GM12878 (cell line): ENCODE measurements at regions not wholly inside any gene's neighbourhood (a gene's known extent, or its start where the extent isn't known, plus 50 kb on each side); places are given as distances from the start of the nearest gene placed in this dataset.
"Not testable (repeated sequence)": the region's sequence is repeated elsewhere in the genome, so short reads cannot be mapped to it uniquely, and the experiment has no call there.

Experiments
- ATAC-seq: fragments of 200-7000 bp; cut with Tn5 transposase; 3 replicates; pipeline ENCODE4 v1.9.1; 2020; ENCODE audit warnings: mild to moderate bottlenecking, moderate library complexity
- BruUV-seq: library from RNA; stranded (reverse); fragments of 400-500 nt; replicated peaks from 2 replicates; lab custom pipeline; 2021; lab: Mats Ljungman, UMichigan
- CTCF ChIA-PET: fragments of 300-600 bp; sonication (Branson Sonifier 250); formaldehyde crosslinking; extraction: SDS; loops from one replicate; lab custom pipeline; 2021; ENCODE audit warnings: inconsistent platforms; lab: Yijun Ruan, JAX
- POLR2A ChIA-PET: fragments of 350-600 bp; formaldehyde crosslinking; extraction: SDS; loops from one replicate; lab custom pipeline; 2021; ENCODE audit warnings: inconsistent platforms; lab: Charles Lee
- RAD21 ChIA-PET: fragments of 300-600 bp; sonication (Branson Sonifier 250); formaldehyde crosslinking; loops from one replicate; lab custom pipeline; 2023; ENCODE audit warnings: antibody characterized with exemption; ENCODE audit not compliant: unreplicated experiment; lab: Charles Lee
- SMC1A ChIA-PET: fragments of 300-600 bp; sonication (Branson Sonifier 250); formaldehyde crosslinking; loops from one replicate; lab custom pipeline; 2023; ENCODE audit not compliant: unreplicated experiment, uncharacterized antibody; lab: Charles Lee
- DNase-seq: peaks from one replicate; pipeline ENCODE4 v3.0.0-alpha.2; 2011; ENCODE audit warnings: low read depth, low spot score
- FAIRE-seq: peaks from 3 replicates; lab custom pipeline; 2011; peaks lifted over from hg19 to GRCh38; lab: Jason Lieb, UNC
- H2AFZ ChIP-seq: 2 replicates; pipeline ENCODE4 v1.6.0; 2011; ENCODE audit warnings: low read depth, low read length, control low read depth; ENCODE audit not compliant: control insufficient read depth
- H3K27ac ChIP-seq: 2 replicates; pipeline ENCODE4 v1.5.1; 2011; ENCODE audit warnings: control low read depth; ENCODE audit not compliant: control insufficient read depth, insufficient read depth
- H3K27me3 ChIP-seq, 2 experiments: replicated peaks in 1 of 2; 2 replicates each; pipeline versions ENCODE4 v1.6.0 to v1.6.1; 2011; ENCODE audit warnings: low read length in 1 of 2; ENCODE audit not compliant: control insufficient read depth in 2 of 2, insufficient read depth in 2 of 2
- H3K36me3 ChIP-seq, 2 experiments: 2 replicates each; pipeline ENCODE4 v1.5.1; 2011; ENCODE audit warnings: low read length in 1 of 2; ENCODE audit not compliant: control insufficient read depth in 2 of 2, insufficient read depth in 2 of 2
- H3K4me1 ChIP-seq: 2 replicates; pipeline ENCODE4 v1.6.1; 2011; ENCODE audit warnings: mild to moderate bottlenecking, low read length, moderate library complexity, mixed read lengths; ENCODE audit not compliant: control insufficient read depth, insufficient read depth
- H3K4me2 ChIP-seq: 2 replicates; pipeline ENCODE4 v1.6.0; 2011; ENCODE audit warnings: control low read depth; ENCODE audit not compliant: control insufficient read depth, insufficient read depth
- H3K4me3 ChIP-seq: fragments of 200-600 bp; sonication (generic); 2 replicates; pipeline ENCODE4 v1.5.1; 2016
- H3K79me2 ChIP-seq: 2 replicates; pipeline ENCODE4 v1.6.0; 2011; ENCODE audit warnings: low read length; ENCODE audit not compliant: control insufficient read depth, insufficient read depth
- H3K9ac ChIP-seq: 2 replicates; pipeline ENCODE4 v1.8.0; 2011; ENCODE audit warnings: low read length, control low read depth, mixed read lengths; ENCODE audit not compliant: control insufficient read depth, insufficient read depth
- H3K9me3 ChIP-seq: replicated peaks from 3 replicates; pipeline ENCODE4 v1.5.1; 2011; ENCODE audit warnings: mild to moderate bottlenecking, low read length; ENCODE audit not compliant: control insufficient read depth, insufficient read depth
- H4K20me1 ChIP-seq: 2 replicates; pipeline ENCODE4 v1.6.0; 2011; ENCODE audit not compliant: control insufficient read depth, insufficient read depth
- DPF2 ChIP-seq: fragments of 450-650 bp; IDR thresholded peaks from 2 replicates; pipeline ENCODE4 v1.6.1; 2017; ENCODE audit warnings: mild to moderate bottlenecking
- EZH2 ChIP-seq: IDR thresholded peaks from 2 replicates; pipeline ENCODE4 v1.6.1; 2012; ENCODE audit warnings: low read depth, mild to moderate bottlenecking, control low read depth, inconsistent platforms, low read length, borderline replicate concordance; ENCODE audit not compliant: control insufficient read depth
- HSF1 ChIP-seq: fragments of 150-350 bp; IDR thresholded peaks from 2 replicates; pipeline ENCODE4 v1.6.1; 2014; ENCODE audit warnings: mild to moderate bottlenecking, low read depth, low read length
- IRF3 ChIP-seq: fragments of 450-650 bp; IDR thresholded peaks from 2 replicates; pipeline ENCODE4 v1.6.1; 2014; ENCODE audit warnings: mild to moderate bottlenecking
- POLR2AphosphoS2 ChIP-seq: IDR thresholded peaks from 2 replicates; pipeline ENCODE4 v1.6.1; 2011; ENCODE audit warnings: low read depth, mild to moderate bottlenecking, low read length, improper control_type of control experiment, moderate library complexity
- RELB ChIP-seq: fragments of 450-650 bp; IDR thresholded peaks from 2 replicates; pipeline ENCODE4 v1.6.1; 2017; ENCODE audit warnings: low read depth, mild to moderate bottlenecking, moderate library complexity
- ZBTB11 ChIP-seq: fragments of 450-650 bp; formaldehyde crosslinking; IDR thresholded peaks from 2 replicates; pipeline ENCODE4 v1.5.0; 2022; ENCODE audit warnings: mild to moderate bottlenecking, missing genetic modification characterization
- ZBTB4 ChIP-seq: fragments of 450-650 bp; formaldehyde crosslinking; IDR thresholded peaks from 2 replicates; pipeline ENCODE4 v1.4.0; 2022; ENCODE audit warnings: mild to moderate bottlenecking, moderate library complexity
- WGBS: methylation state at CpG from one replicate; pipeline ENCODE4 v1.1.6; 2016; ENCODE audit warnings: low lambda C conversion rate; ENCODE audit not compliant: insufficient replicate concordance, insufficient coverage; ENCODE audit errors: missing lambda C conversion rate; 5-methylcytosine and 5-hydroxymethylcytosine counted together
- in situ Hi-C: fragments of 300-500 bp; cut with MboI; formaldehyde crosslinking; loops from 9 replicates; pipeline ENCODE4 v1.14.3; 2018; ENCODE audit warnings: mixed read lengths
- intact Hi-C: fragments of 100-400 bp; cut with micrococcal nuclease; formaldehyde crosslinking; loops from one replicate; pipeline ENCODE4 v1.14.2; 2022; ENCODE audit not compliant: unreplicated experiment

- TF ChIP-seq RELB = no peak
- TF ChIP-seq IRF3 = no peak
- no peak for TF ChIP-seq ZBTB11 (CRISPR knock-in tag)
- no peak for TF ChIP-seq ZBTB4 (CRISPR knock-in tag)
- no peak for TF ChIP-seq POLR2AphosphoS2
- TF ChIP-seq HSF1 = no peak
- no peak for TF ChIP-seq EZH2
- TF ChIP-seq DPF2 = no peak
Measured at GRCh38 chr12:56862264-56862663, 71.9 kb downstream of the SDR9C7 start (continued).

GRCh38 chr12:56853392-56853978 lies 80.7 kb downstream of the SDR9C7 start:
- H3K9ac ChIP-seq, H3K79me2 ChIP-seq, RAD21 ChIA-PET, H2AFZ ChIP-seq, H3K36me3 ChIP-seq, H3K4me3 ChIP-seq, intact Hi-C loops, ATAC-seq, CTCF ChIA-PET, H4K20me1 ChIP-seq, FAIRE-seq, in situ Hi-C loops, DNase-seq, H3K27ac ChIP-seq, SMC1A ChIA-PET, BruUV-seq, H3K27me3 ChIP-seq, H3K9me3 ChIP-seq, H3K4me1 ChIP-seq, H3K4me2 ChIP-seq: not testable (repeated sequence)
- POLR2A ChIA-PET = interaction anchor here (0.6 kb wide), 1 partner anchor 446 kb away, joined by 5 read pairs; no protein-coding TSS in a partner anchor
- 71% methylated on average over 8 of the region's 8 CpGs for WGBS
